DOHH2 (cell line): ENCODE measurements at regions not wholly inside any gene's neighbourhood (a gene's known extent, or its start where the extent isn't known, plus 50 kb on each side); places are given as distances from the start of the nearest gene placed in this dataset.

Experiments
- H3F3A ChIP-seq: fragments of 200-600 bp; sonication (generic), shearing (Covaris generic); 2 replicates; pipeline ENCODE4 v1.6.0; 2016; ENCODE audit warnings: antibody characterized with exemption, mild to moderate bottlenecking; ENCODE audit not compliant: control insufficient read depth, insufficient read depth
- H3K27ac ChIP-seq: fragments of 200-600 bp; sonication (generic); 2 replicates; pipeline ENCODE4 v1.5.1; 2014; ENCODE audit warnings: low read depth, mild to moderate bottlenecking, low read length, moderate library complexity
- H3K27me3 ChIP-seq: fragments of 200-600 bp; sonication (generic); 2 replicates; pipeline ENCODE4 v1.6.1; 2014; ENCODE audit warnings: mild to moderate bottlenecking, low read length, mixed read lengths; ENCODE audit not compliant: control insufficient read depth
- H3K36me3 ChIP-seq: fragments of 200-600 bp; sonication (generic); 2 replicates; pipeline ENCODE4 v1.6.1; 2014; ENCODE audit warnings: mild to moderate bottlenecking, low read length, moderate library complexity, mixed read lengths; ENCODE audit not compliant: control insufficient read depth
- H3K4me1 ChIP-seq: fragments of 200-600 bp; sonication (generic); 2 replicates; pipeline ENCODE4 v1.6.1; 2014; ENCODE audit warnings: mild to moderate bottlenecking, low read length, mixed read lengths; ENCODE audit not compliant: control insufficient read depth
- H3K4me2 ChIP-seq: fragments of 200-600 bp; sonication (generic); 2 replicates; pipeline ENCODE4 v1.6.0; 2014; ENCODE audit warnings: mild to moderate bottlenecking, low read length, moderate library complexity
- H3K4me3 ChIP-seq: fragments of 200-600 bp; sonication (generic); 2 replicates; pipeline ENCODE4 v1.5.1; 2014; ENCODE audit warnings: mild to moderate bottlenecking, low read length, mixed read lengths
- H3K79me2 ChIP-seq: fragments of 200-600 bp; sonication (generic); 2 replicates; pipeline ENCODE4 v1.6.1; 2014; ENCODE audit warnings: mild to moderate bottlenecking, low read length, mixed read lengths; ENCODE audit not compliant: control insufficient read depth
- H3K9me2 ChIP-seq: fragments of 200-600 bp; sonication (generic); replicated peaks from 2 replicates; pipeline ENCODE4 v1.6.1; 2014; ENCODE audit warnings: mild to moderate bottlenecking, low read length, mixed read lengths; ENCODE audit not compliant: control insufficient read depth
- H3K9me3 ChIP-seq: fragments of 200-600 bp; sonication (generic); 2 replicates; pipeline ENCODE4 v1.6.1; 2014; ENCODE audit warnings: antibody characterized with exemption, low read length, mixed read lengths; ENCODE audit not compliant: control insufficient read depth, insufficient read depth
- H4K20me1 ChIP-seq: fragments of 200-600 bp; sonication (generic); 2 replicates; pipeline ENCODE4 v1.6.0; 2014; ENCODE audit warnings: low read depth, mild to moderate bottlenecking, antibody characterized with exemption, low read length, moderate library complexity; ENCODE audit not compliant: control insufficient read depth, insufficient read depth
- CTCF ChIP-seq: fragments of 200-600 bp; sonication (generic); IDR thresholded peaks from one replicate; pipeline ENCODE4 v1.5.1; 2014; ENCODE audit warnings: antibody characterized with exemption, mild to moderate bottlenecking, low read depth, low read length; ENCODE audit not compliant: poor library complexity, severe bottlenecking
- EZH2phosphoT487 ChIP-seq: fragments of 200-600 bp; sonication (generic); IDR thresholded peaks from 2 replicates; pipeline ENCODE4 v1.6.1; 2017; ENCODE audit warnings: borderline replicate concordance, mild to moderate bottlenecking, antibody characterized with exemption, low read length, moderate library complexity, mixed read lengths

DNA sequence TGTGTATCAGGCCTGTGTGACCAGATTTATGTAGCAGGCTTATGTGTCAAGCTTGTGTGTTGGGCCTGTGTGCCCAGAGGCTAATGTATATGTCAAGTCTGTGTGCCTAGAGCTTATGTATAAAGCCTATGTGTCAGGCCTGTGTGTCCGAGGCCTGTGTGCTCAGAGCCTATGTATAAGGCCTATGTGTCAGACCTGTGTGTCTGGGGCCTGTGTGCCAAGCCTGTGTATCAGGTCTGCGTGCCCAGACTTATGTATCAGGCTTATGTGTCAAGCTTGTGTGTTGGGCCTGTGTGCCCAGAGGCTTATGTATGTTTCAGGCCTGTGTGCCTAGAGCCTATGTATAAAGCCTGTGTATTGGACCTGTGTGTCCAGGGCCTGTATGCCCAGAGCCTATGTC is 249.3 kb upstream of the AVPR1A start:
- TF ChIP-seq CTCF = no peak
- no peak for TF ChIP-seq EZH2phosphoT487
- Histone ChIP-seq H3K4me1 (no peaks in the 10 kb centered on the region), H3K9me3 (no peaks in the 10 kb centered on the region; the same call in 1 of the 2 replicates), H3K4me3 (no peak overlapping the region), H3F3A (no peaks in the 10 kb centered on the region), H4K20me1 (no peaks in the 10 kb centered on the region), H3K27me3 (no peaks in the 10 kb centered on the region), H3K36me3 (no peaks in the 10 kb centered on the region), H3K4me2 (no peak overlapping the region), H3K9me2 (no peaks in the 10 kb centered on the region), H3K79me2 (no peaks in the 10 kb centered on the region), H3K27ac (no peak overlapping the region)

DNA sequence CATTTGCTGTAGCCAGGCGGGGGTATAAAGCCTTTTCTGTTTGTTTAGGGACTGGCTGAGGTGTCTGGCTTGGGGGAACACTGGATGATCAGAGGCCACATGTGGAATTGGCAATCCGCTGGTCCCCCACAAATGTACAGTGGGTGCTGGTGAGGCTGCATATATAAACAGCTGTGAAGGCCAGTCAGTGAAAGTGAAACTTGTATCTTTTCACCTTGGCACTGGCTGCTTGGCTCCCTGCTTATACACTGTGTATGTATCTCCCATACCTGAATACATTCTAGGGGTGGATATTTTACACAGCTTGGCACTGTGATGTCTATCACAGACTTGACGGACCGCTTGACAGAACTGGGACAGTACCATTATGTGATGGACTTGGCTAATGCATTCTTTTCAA is 246.8 kb upstream of the AVPR1A start:
- Histone ChIP-seq H3F3A (no peaks in the 10 kb centered on the region), H3K4me1 (no peaks in the 10 kb centered on the region), H3K79me2 (no peaks in the 10 kb centered on the region), H3K27me3 (no peaks in the 10 kb centered on the region), H3K36me3 (no peaks in the 10 kb centered on the region), H4K20me1 (no peaks in the 10 kb centered on the region), H3K9me2 (no peaks in the 10 kb centered on the region), H3K27ac (no peak overlapping the region), H3K4me2 (no peak overlapping the region), H3K9me3 (no peaks in the 10 kb centered on the region; the same call in 1 of the 2 replicates), H3K4me3 (no peak overlapping the region)
- TF ChIP-seq CTCF (no peak), EZH2phosphoT487 (no peak)

- Histone ChIP-seq H3K27me3 (no peaks in the 10 kb centered on the region), H4K20me1 (no peaks in the 10 kb centered on the region), H3K36me3 (no peaks in the 10 kb centered on the region), H3F3A (no peaks in the 10 kb centered on the region), H3K4me2 (no peak overlapping the region), H3K9me2 (no peaks in the 10 kb centered on the region), H3K79me2 (no peaks in the 10 kb centered on the region), H3K27ac (no peak overlapping the region), H3K9me3 (no peaks in the 10 kb centered on the region; the same call in 1 of the 2 replicates), H3K4me1 (no peaks in the 10 kb centered on the region), H3K4me3 (no peak overlapping the region)
- TF ChIP-seq EZH2phosphoT487 = no peak
- no peak for TF ChIP-seq CTCF
Measured at GRCh38 chr12:63396135-63396534, 245.1 kb upstream of the AVPR1A start.

DNA sequence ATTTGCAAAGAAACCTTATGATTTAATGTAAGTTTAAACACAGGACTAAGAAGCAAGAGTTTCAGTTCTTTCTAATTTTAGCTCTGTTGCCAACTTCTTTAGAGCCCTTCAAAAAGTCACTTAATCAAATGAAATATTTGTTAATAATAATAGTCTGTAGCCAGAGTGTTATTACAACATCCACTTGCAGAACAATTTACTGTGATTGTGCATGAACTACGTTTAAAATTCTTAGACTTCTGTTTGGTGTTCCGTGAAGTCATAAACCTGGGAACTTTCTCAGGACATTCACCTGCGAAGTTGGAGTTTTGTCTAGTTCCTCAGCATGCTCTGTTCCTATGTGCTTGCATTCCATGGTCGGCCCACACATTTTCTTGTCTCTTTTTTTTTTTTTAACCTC is 244.0 kb upstream of the AVPR1A start:
- no peaks in the 10 kb centered on the region for H3K27me3 ChIP-seq
- no peaks in the 10 kb centered on the region; the same call in 1 of the 2 replicates for H3K9me3 ChIP-seq
- H3K4me1 ChIP-seq = no peaks in the 10 kb centered on the region
- no peak overlapping the region for H3K4me3 ChIP-seq
- no peaks in the 10 kb centered on the region for H3K36me3 ChIP-seq
- TF ChIP-seq CTCF = no peak
- no peak overlapping the region for H3K27ac ChIP-seq
- H4K20me1 ChIP-seq = no peaks in the 10 kb centered on the region
- H3F3A ChIP-seq = no peaks in the 10 kb centered on the region
- H3K4me2 ChIP-seq = no peak overlapping the region
- no peaks in the 10 kb centered on the region for H3K79me2 ChIP-seq
- H3K9me2 ChIP-seq = no peaks in the 10 kb centered on the region
